GM10266 (cell line): ENCODE measurements at regions not wholly inside any gene's neighbourhood (a gene's known extent, or its start where the extent isn't known, plus 50 kb on each side); places are given as distances from the start of the nearest gene placed in this dataset.

Experiments
- DNase-seq: peaks from one replicate; pipeline ENCODE4 v3.0.0; 2012; ENCODE audit errors: extremely low spot score
- CTCF ChIP-seq: IDR thresholded peaks from 2 replicates; pipeline ENCODE4 v1.5.1; 2012; ENCODE audit warnings: mild to moderate bottlenecking, low read depth; ENCODE audit not compliant: control insufficient read depth, insufficient read depth; ENCODE audit errors: missing control alignments

GRCh38 chr17:6893382-6894205 lies 62.1 kb upstream of the TEKT1 start:
- DNase-seq: no peak
- TF ChIP-seq CTCF: no peak

- DNase-seq: no peak
- peak; percentile 42 for TF ChIP-seq CTCF
These were observed 62.6 kb upstream of the TEKT1 start for GRCh38 chr17:6894206-6894528.

GRCh38 chr17:6901086-6901485 lies 69.6 kb upstream of the TEKT1 start:
- no peak for TF ChIP-seq CTCF
- DNase-seq: no peak

GRCh38 chr17:6903326-6903900 lies 71.9 kb upstream of the TEKT1 start:
- no peak for DNase-seq
- TF ChIP-seq CTCF: no peak

GRCh38 chr17:6908807-6909206 lies 77.3 kb upstream of the TEKT1 start:
- TF ChIP-seq CTCF: no peak

GRCh38 chr17:6910987-6911603 lies 79.6 kb upstream of the TEKT1 start:
- peak; percentile 51 for DNase-seq
- TF ChIP-seq CTCF: peak; percentile 53

More at GRCh38 chr17:6908807-6909206, 77.3 kb upstream of the TEKT1 start:
- DNase-seq: no peak

GRCh38 chr17:6912110-6913051 lies 80.9 kb upstream of the TEKT1 start:
- no peak for DNase-seq
- TF ChIP-seq CTCF: no peak
